Spleen (tissue), 7 donors: ENCODE measurements at regions not wholly inside any gene's neighbourhood (a gene's known extent, or its start where the extent isn't known, plus 50 kb on each side); places are given as distances from the start of the nearest gene placed in this dataset.

Source experiments
- CTCF ChIP-seq, 11 experiments: fragments of 200-600 bp in 7 of 11; fragments of 450-650 bp in 4 of 11; sonication (generic) in 4 of 11; IDR thresholded peaks in 8 of 11; conservative IDR thresholded peaks in 3 of 11; 1 replicate in 7 of 11; 2 replicates in 4 of 11; pipeline versions ENCODE4 v1.4.0 to v1.8.0; 2016 to 2021; ENCODE audit warnings: antibody characterized with exemption in 11 of 11, inconsistent platforms in 4 of 11, mild to moderate bottlenecking in 1 of 11
- POLR2AphosphoS5 ChIP-seq, 3 donors: sonication (generic); formaldehyde crosslinking; IDR thresholded peaks; one replicate each; pipeline ENCODE4 v1.5.1; 2017; ENCODE audit warnings: antibody characterized with exemption in 3 of 3
- donor health status: DM: no; HTN: no; CAD: no; lungs with moderate emphysema.
- donor health status: DM: no; HTN: no; CAD: no.
- donor health status: DM: no; HTN: no; CAD: no.

- TF ChIP-seq CTCF (IDR thresholded peaks at IDR 0.05 in 8 of 11, conservative IDR thresholded peaks at IDR 0.05 in 3 of 11) (no peak), POLR2AphosphoS5 (IDR thresholded peaks at IDR 0.05) (no peak)
These were observed 284.5 kb upstream of the TLE3 start for GRCh38 chr15:70382009-70382749.
